ENCODE measurements at regions not wholly inside any gene's neighbourhood (a gene's known extent, or its start where the extent isn't known, plus 50 kb on each side); places are given as distances from the start of the nearest gene placed in this dataset.

DNA sequence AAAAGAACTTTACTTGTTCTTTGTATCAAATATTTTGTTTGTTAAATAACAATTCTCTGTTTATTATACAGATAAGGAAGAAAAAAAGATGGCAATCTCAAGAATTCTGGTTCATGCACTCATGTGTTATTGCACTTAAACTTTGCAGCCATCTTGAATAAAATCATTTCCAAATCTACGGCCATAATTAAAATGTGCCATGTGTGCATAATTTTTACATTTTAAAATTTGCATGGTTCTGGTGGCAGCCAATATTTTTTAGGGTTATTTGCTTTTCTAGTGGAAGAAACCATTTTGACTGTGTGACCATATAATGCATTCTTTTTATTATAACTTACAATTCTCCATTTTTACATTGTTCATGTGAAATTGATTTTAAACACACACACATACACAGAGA is 1518.1 kb upstream of the ZEB2 start:
- ATAC-seq (no peak), DNase-seq (ENCODE audit: low read depth, low spot score) (no peak)
- H3K9me3 ChIP-seq (ENCODE audit: control insufficient read depth in 1 of 2, insufficient read depth in 1 of 2, low read depth in 1 of 2, low read length in 2 of 2): no peaks in the 10 kb centered on the region
- TF ChIP-seq RAD21 (IDR thresholded peaks at IDR 0.05; ENCODE audit: low read depth): no peak
- TF ChIP-seq ZNF274 (IDR thresholded peaks at IDR 0.05; ENCODE audit: low read depth, low read length): no peak
- no peak for TF ChIP-seq EZH2phosphoT487 (IDR thresholded peaks at IDR 0.05; ENCODE audit: borderline replicate concordance)
- TF ChIP-seq, protein P1, sequence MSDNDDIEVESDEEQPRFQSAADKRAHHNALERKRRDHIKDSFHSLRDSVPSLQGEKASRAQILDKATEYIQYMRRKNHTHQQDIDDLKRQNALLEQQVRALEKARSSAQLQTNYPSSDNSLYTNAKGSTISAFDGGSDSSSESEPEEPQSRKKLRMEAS (IDR thresholded peaks at IDR 0.05): no peak
- TF ChIP-seq, protein P2, sequence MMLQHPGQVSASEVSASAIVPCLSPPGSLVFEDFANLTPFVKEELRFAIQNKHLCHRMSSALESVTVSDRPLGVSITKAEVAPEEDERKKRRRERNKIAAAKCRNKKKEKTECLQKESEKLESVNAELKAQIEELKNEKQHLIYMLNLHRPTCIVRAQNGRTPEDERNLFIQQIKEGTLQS (IDR thresholded peaks at IDR 0.05): no peak
- TF ChIP-seq ZFX (IDR thresholded peaks at IDR 0.05): no peak
- no peaks in the 10 kb centered on the region for H3K36me3 ChIP-seq (ENCODE audit: control insufficient read depth in 1 of 2, insufficient read depth in 2 of 2, low read length in 2 of 2)
- H3K4me1 ChIP-seq (ENCODE audit: control insufficient read depth in 1 of 2, insufficient read depth in 2 of 2, low read length in 2 of 2): no peaks in the 10 kb centered on the region
- H3K4me3 ChIP-seq (replicated peaks in 1 of 2; ENCODE audit: low read depth in 1 of 2, low read length in 2 of 2): no peak overlapping the region
- no peak overlapping the region for H3K9ac ChIP-seq (ENCODE audit: low read length)
- no peaks in the 10 kb centered on the region for H3K27me3 ChIP-seq (ENCODE audit: insufficient read depth, low read length)
- no TSS peak for BruUV-seq (replicated peaks)
- H3K27ac ChIP-seq (ENCODE audit: low read depth, low read length): no peak overlapping the region
- no peaks in the 10 kb centered on the region for H4K20me1 ChIP-seq (ENCODE audit: insufficient read depth)
- H3K4me2 ChIP-seq (ENCODE audit: low read length): no peak overlapping the region
- RAD21 ChIA-PET (ENCODE audit: low non-redundant PET in 1 of 2, low total read pairs in 2 of 2, uncharacterized antibody in 2 of 2, unreplicated experiment in 2 of 2): no interaction called here
- CTCF ChIA-PET: no interaction called here
- POLR2A ChIA-PET: no interaction called here
- no peak overlapping the region for H2AFZ ChIP-seq (ENCODE audit: low read depth, low read length, poor library complexity, severe bottlenecking)
- H3K79me2 ChIP-seq (ENCODE audit: insufficient read depth, low read length): no peaks in the 10 kb centered on the region
- H3K9me2 ChIP-seq (ENCODE audit: insufficient read depth): no peaks in the 10 kb centered on the region
- intact Hi-C loops (cut with micrococcal nuclease): no loop called here

DNA sequence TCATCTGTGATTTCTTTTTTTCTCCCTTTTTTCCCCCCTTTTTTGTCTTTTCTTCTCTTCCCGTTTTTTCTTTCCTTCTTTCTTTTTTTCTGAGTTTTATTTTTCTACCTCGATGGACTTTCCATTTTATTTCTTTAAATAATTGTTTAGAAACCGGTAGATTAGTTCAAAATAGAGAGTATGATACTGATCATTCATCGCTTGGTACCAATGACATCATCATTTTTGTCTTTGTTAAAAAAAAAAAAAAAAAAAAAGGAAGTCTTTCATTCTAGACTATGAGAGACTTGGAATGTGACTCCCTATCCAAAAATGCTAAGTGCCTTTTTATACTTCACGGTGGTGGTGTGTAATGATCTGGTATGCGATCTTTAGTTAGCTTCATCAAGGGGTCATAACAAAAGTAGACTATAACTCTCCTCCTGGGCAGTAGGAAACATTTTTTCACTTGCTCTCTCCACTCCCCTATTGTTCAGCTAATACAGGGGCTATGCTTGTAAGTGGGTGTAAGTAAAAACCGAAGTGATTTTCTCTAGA is 1517.5 kb upstream of the ZEB2 start:
- H3K9me2 ChIP-seq (ENCODE audit: insufficient read depth): no peaks in the 10 kb centered on the region
- H3K27me3 ChIP-seq (ENCODE audit: insufficient read depth, low read length): no peaks in the 10 kb centered on the region
- no peak for TF ChIP-seq EGR1 (IDR thresholded peaks at IDR 0.05; ENCODE audit: low read depth)
- no peak for TF ChIP-seq FOSL1 (IDR thresholded peaks at IDR 0.05; ENCODE audit: low read depth)
- no peaks in the 10 kb centered on the region for H3K79me2 ChIP-seq (ENCODE audit: insufficient read depth, low read length)
- no peaks in the 10 kb centered on the region for H3K9me3 ChIP-seq (ENCODE audit: control insufficient read depth in 1 of 2, insufficient read depth in 1 of 2, low read depth in 1 of 2, low read length in 2 of 2)
- H4K20me1 ChIP-seq (ENCODE audit: insufficient read depth): no peaks in the 10 kb centered on the region
- H3K36me3 ChIP-seq (ENCODE audit: control insufficient read depth in 1 of 2, insufficient read depth in 2 of 2, low read length in 2 of 2): no peaks in the 10 kb centered on the region
- no peak overlapping the region for H3K27ac ChIP-seq (ENCODE audit: low read depth, low read length)
- H3K4me1 ChIP-seq (ENCODE audit: control insufficient read depth in 1 of 2, insufficient read depth in 2 of 2, low read length in 2 of 2): no peaks in the 10 kb centered on the region
- no peak for DNase-seq (ENCODE audit: low read depth, low spot score)
- RAD21 ChIA-PET (ENCODE audit: low non-redundant PET in 1 of 2, low total read pairs in 2 of 2, uncharacterized antibody in 2 of 2, unreplicated experiment in 2 of 2): no interaction called here
- no peak overlapping the region for H3K4me2 ChIP-seq (ENCODE audit: low read length)
- CTCF ChIA-PET: no interaction called here
- BruUV-seq (replicated peaks): no TSS peak
- intact Hi-C loops (cut with micrococcal nuclease): no loop called here
- no peak overlapping the region for H3K4me3 ChIP-seq (replicated peaks in 1 of 2; ENCODE audit: low read depth in 1 of 2, low read length in 2 of 2)
- POLR2A ChIA-PET: no interaction called here
- ATAC-seq: no peak
- H3K9ac ChIP-seq (ENCODE audit: low read length): no peak overlapping the region
- H2AFZ ChIP-seq (ENCODE audit: low read depth, low read length, poor library complexity, severe bottlenecking): no peak overlapping the region
